ENCODE measurements at regions not wholly inside any gene's neighbourhood (a gene's known extent, or its start where the extent isn't known, plus 50 kb on each side); places are given as distances from the start of the nearest gene placed in this dataset.

- no peak for TF ChIP-seq E2F8 (IDR thresholded peaks at IDR 0.05; ENCODE audit: low read depth, partially characterized antibody)
Observed at GRCh38 chr2:239789711-239790110, 235.4 kb downstream of the NDUFA10 start (continued).

GRCh38 chr2:239788576-239789098 is 236.5 kb downstream of the NDUFA10 start:
- H3K36me3 ChIP-seq (ENCODE audit: control insufficient read depth in 2 of 2, insufficient read depth in 2 of 2, low read length in 1 of 2): no peaks in the 10 kb centered on the region
- no peaks in the 10 kb centered on the region for H3K4me1 ChIP-seq (ENCODE audit: control insufficient read depth, insufficient read depth, low read length)
- ChIA-PET POLR2A (no interaction called here), RAD21 (ENCODE audit: unreplicated experiment) (no interaction called here), CTCF (no interaction called here), SMC1A (ENCODE audit: uncharacterized antibody, unreplicated experiment) (no interaction called here)
- H3K9me3 ChIP-seq (replicated peaks; ENCODE audit: control insufficient read depth, insufficient read depth, low read length): no peaks in the 10 kb centered on the region; the same call in 2 of the 3 replicates
- no peaks in the 10 kb centered on the region for H4K20me1 ChIP-seq (ENCODE audit: control insufficient read depth, insufficient read depth)
- in situ Hi-C loops (cut with MboI): no loop called here
- FAIRE-seq: no peak
- no peak overlapping the region for H3K4me2 ChIP-seq (ENCODE audit: control insufficient read depth, insufficient read depth)
- no peaks in the 10 kb centered on the region for H3K79me2 ChIP-seq (ENCODE audit: control insufficient read depth, insufficient read depth, low read length)
- 33% methylated on average over 6 of the region's 6 CpGs for WGBS (ENCODE audit: insufficient coverage, insufficient replicate concordance, low lambda C conversion rate, missing lambda C conversion rate)
- no peak overlapping the region for H3K27ac ChIP-seq (ENCODE audit: control insufficient read depth, insufficient read depth)
- no peak for ATAC-seq
- H2AFZ ChIP-seq (ENCODE audit: control insufficient read depth, low read depth, low read length): no peak overlapping the region
- no peak for TF ChIP-seq LARP7 (IDR thresholded peaks at IDR 0.05)
- TF ChIP-seq, protein P1, sequence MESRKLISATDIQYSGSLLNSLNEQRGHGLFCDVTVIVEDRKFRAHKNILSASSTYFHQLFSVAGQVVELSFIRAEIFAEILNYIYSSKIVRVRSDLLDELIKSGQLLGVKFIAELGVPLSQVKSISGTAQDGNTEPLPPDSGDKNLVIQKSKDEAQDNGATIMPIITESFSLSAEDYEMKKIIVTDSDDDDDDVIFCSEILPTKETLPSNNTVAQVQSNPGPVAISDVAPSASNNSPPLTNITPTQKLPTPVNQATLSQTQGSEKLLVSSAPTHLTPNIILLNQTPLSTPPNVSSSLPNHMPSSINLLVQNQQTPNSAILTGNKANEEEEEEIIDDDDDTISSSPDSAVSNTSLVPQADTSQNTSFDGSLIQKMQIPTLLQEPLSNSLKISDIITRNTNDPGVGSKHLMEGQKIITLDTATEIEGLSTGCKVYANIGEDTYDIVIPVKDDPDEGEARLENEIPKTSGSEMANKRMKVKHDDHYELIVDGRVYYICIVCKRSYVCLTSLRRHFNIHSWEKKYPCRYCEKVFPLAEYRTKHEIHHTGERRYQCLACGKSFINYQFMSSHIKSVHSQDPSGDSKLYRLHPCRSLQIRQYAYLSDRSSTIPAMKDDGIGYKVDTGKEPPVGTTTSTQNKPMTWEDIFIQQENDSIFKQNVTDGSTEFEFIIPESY (IDR thresholded peaks at IDR 0.05): no peak
- no TSS peak for BruUV-seq (replicated peaks)
- intact Hi-C loops (cut with micrococcal nuclease; ENCODE audit: unreplicated experiment): no loop called here
- no peak overlapping the region for H3K4me3 ChIP-seq
- no peak overlapping the region for H3K9ac ChIP-seq (ENCODE audit: control insufficient read depth, insufficient read depth, low read length)
- peaks cover 0 to 1% of the 10 kb centered on the region in 2 experiments; a peak in 1 of 4 replicates for H3K27me3 ChIP-seq (replicated peaks in 1 of 2; ENCODE audit: control insufficient read depth in 2 of 2, insufficient read depth in 2 of 2, low read length in 1 of 2)
- no peak for DNase-seq (ENCODE audit: low read depth, low spot score)

Data from GM12878 (cell line).